Mucosa of descending colon (tissue), 3 donors: ENCODE measurements at regions not wholly inside any gene's neighbourhood (a gene's known extent, or its start where the extent isn't known, plus 50 kb on each side); places are given as distances from the start of the nearest gene placed in this dataset.
A peak's percentile ranks its signal among the peaks of the same experiment; 100 is the strongest.

Source experiments
- ATAC-seq: fragments of 200-7000 bp; cut with Tn5 transposase; one replicate; pipeline ENCODE4 v1.9.1; 2020; ENCODE audit warnings: mild to moderate bottlenecking, moderate library complexity
- DNase-seq, 3 donors: peaks; one replicate each; pipeline ENCODE4 v3.0.0-alpha.2; 2020
- H3K36me3 ChIP-seq: fragments of 200-600 bp; one replicate; pipeline ENCODE4 v1.8.0; 2021; ENCODE audit warnings: low read depth, mild to moderate bottlenecking
- H3K4me1 ChIP-seq: fragments of 200-600 bp; one replicate; pipeline ENCODE4 v1.8.0; 2021; ENCODE audit warnings: low read depth, mild to moderate bottlenecking
- H3K4me3 ChIP-seq: fragments of 200-600 bp; one replicate; pipeline ENCODE4 v1.8.0; 2021; ENCODE audit warnings: mild to moderate bottlenecking
- H3K9me3 ChIP-seq: fragments of 200-600 bp; one replicate; pipeline ENCODE4 v1.8.0; 2021; ENCODE audit warnings: mild to moderate bottlenecking
- intact Hi-C, 2 donors: fragments of 100-400 bp; cut with DNase I in 1 of 2; cut with micrococcal nuclease in 1 of 2; formaldehyde crosslinking; loops; one replicate each; pipeline versions ENCODE4 v1.11.0 to v1.11.1; 2022; cut with DNase I, micrococcal nuclease
- TF ChIP-seq, protein P1 (sequence below): fragments of 200-600 bp; IDR thresholded peaks from one replicate; pipeline ENCODE4 v1.8.0; 2022; ENCODE audit warnings: antibody characterized with exemption, mild to moderate bottlenecking
- donor health status: DM: no; HTN: no; CAD: no; lungs with moderate emphysema.
- donor health status: DM: no; HTN: no; CAD: no.
- donor health status: DM: no; HTN: yes; CAD: no.

DNA sequence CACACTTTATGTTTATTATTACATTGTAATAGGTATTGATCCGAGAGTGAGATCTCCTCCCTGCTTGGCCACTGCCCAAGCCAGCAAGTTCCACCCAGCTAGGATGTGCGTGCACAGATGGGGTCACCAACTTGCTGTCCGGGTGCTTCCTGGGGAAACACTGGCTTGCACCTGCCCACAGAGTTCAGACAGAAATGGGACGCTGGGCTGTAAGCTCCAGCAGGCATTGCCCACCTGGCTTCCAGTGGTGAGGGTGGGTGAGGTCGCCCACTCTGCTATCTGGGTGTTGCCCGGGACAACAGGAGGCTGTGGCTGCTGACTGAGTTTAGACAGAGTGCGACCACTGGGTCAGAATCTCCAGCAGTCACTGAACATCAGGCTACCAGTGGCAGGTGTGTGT lies 289.8 kb upstream of the ANO3 start:
- Histone ChIP-seq H3K36me3 (no peaks in the 10 kb centered on the region), H3K9me3 (no peaks in the 10 kb centered on the region), H3K4me1 (no peaks in the 10 kb centered on the region), H3K4me3 (no peak overlapping the region)
- TF ChIP-seq, protein P1, sequence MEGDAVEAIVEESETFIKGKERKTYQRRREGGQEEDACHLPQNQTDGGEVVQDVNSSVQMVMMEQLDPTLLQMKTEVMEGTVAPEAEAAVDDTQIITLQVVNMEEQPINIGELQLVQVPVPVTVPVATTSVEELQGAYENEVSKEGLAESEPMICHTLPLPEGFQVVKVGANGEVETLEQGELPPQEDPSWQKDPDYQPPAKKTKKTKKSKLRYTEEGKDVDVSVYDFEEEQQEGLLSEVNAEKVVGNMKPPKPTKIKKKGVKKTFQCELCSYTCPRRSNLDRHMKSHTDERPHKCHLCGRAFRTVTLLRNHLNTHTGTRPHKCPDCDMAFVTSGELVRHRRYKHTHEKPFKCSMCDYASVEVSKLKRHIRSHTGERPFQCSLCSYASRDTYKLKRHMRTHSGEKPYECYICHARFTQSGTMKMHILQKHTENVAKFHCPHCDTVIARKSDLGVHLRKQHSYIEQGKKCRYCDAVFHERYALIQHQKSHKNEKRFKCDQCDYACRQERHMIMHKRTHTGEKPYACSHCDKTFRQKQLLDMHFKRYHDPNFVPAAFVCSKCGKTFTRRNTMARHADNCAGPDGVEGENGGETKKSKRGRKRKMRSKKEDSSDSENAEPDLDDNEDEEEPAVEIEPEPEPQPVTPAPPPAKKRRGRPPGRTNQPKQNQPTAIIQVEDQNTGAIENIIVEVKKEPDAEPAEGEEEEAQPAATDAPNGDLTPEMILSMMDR: no peak
- DNase-seq (peak in 1 of 3 donors; percentile 15), ATAC-seq (no peak)
- intact Hi-C loops: no loop called here

DNA sequence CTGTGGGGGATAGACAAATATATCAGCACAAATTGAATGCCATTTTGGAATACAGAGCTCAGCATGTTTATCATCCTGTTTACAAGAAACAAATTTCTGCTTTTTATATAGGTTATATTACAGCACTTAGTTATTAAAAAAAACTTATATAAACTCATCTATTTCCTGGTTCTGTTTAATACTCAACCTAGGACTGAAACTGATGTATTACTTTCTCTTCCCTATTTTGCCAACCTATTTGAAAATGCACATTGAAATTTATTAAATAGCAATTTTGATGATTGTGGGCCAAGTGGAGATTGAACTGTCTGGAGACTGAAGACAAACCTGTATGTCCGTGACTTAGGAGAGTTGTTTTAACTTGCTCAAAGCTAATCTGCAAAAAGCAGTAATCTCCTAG lies 288.3 kb upstream of the ANO3 start:
- ATAC-seq: no peak
- no peak overlapping the region for H3K4me3 ChIP-seq
- intact Hi-C loops: no loop called here
- no peaks in the 10 kb centered on the region for H3K36me3 ChIP-seq
- DNase-seq: no peak
- no peaks in the 10 kb centered on the region for H3K4me1 ChIP-seq
- TF ChIP-seq, protein P1: no peak
- H3K9me3 ChIP-seq: no peaks in the 10 kb centered on the region

DNA sequence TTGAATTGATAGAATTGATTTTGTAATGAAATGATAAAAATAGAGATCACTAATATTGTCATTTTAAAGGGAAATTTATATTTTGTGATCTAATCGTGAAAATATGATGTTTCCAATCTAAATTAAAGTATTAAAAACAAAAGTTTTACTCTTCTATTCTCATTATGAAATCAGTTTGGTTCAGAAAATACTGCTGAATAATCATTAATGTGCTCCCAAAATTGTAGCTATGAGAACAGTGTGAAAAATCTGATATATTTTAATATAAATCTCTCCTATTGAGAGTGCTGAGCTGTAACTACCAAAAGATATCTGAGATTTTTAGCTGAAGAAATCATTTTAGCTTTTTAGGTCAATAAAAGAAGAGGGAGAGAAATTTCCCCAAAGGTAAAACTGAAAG lies 287.5 kb upstream of the ANO3 start:
- Histone ChIP-seq H3K4me1 (no peaks in the 10 kb centered on the region), H3K4me3 (no peak overlapping the region), H3K9me3 (no peaks in the 10 kb centered on the region), H3K36me3 (no peaks in the 10 kb centered on the region)
- TF ChIP-seq, protein P1: no peak
- ATAC-seq (no peak), DNase-seq (no peak)
- intact Hi-C loops: no loop called here

DNA sequence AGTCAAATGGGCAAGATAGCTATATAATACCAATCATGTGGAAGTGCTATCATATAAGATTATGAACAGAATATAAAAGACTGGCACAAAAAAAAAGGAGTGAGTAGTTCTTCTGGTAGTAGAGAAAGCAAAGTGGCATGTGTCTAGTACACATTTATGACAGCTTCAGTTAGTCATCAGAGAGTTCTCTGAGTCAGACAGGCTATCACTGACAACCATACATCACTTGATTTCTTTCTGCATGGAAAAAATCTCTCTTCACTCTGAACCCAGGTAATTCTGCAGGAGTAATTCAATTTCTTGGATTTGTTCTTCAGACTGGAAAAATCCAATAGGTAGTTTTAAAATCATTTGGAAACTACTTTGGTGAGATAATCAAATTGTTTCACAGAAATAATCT lies 286.8 kb upstream of the ANO3 start:
- TF ChIP-seq, protein P1: no peak
- H3K9me3 ChIP-seq: no peaks in the 10 kb centered on the region
- ATAC-seq (no peak), DNase-seq (no peak)
- H3K4me3 ChIP-seq: no peak overlapping the region
- no peaks in the 10 kb centered on the region for H3K4me1 ChIP-seq
- no peaks in the 10 kb centered on the region for H3K36me3 ChIP-seq
- intact Hi-C loops: no loop called here

DNA sequence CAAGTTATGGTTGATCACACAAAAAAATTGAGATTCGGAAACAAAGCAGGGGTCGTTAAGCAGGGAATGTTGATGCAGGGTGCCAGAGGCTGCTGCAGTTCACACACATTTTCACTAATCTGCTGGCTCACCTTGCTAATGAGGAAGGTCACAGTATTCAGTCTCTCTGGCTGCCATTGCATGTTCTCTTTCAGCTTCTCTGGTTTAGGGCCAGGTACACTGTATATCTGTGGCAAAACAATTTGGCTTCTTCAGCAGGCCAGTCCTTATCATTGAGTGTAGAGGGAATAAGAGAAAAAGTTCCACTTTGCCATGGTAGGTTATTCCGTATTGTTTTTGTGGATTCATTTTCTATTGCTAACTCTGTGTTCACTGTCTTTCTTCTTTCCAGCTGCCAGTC lies 283.7 kb upstream of the ANO3 start:
- no peak for DNase-seq
- TF ChIP-seq, protein P1: no peak
- no peak for ATAC-seq
- intact Hi-C loops: no loop called here
- Histone ChIP-seq H3K9me3 (no peaks in the 10 kb centered on the region), H3K36me3 (no peaks in the 10 kb centered on the region), H3K4me3 (no peak overlapping the region), H3K4me1 (no peaks in the 10 kb centered on the region)

DNA sequence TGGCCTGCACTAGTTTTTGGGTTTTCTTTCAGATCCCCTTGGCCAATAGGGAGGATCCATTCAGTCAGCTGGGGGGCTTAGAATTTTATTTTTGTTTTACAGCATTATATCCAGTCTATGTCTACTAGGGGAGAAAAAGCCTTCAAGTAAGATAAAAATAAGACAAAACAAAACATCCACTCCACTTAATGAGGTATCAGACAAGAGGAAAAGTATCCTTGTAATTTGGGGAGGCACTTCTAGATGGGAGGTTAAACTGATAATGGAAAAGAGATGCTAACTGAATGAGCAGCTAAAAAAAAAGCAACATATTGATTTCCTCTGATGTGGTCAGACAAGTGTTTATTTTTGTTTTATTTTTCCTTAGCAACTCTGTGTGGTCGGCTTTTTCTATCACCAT lies 278.0 kb upstream of the ANO3 start:
- Histone ChIP-seq H3K4me1 (no peaks in the 10 kb centered on the region), H3K9me3 (no peaks in the 10 kb centered on the region), H3K4me3 (no peak overlapping the region), H3K36me3 (no peaks in the 10 kb centered on the region)
- TF ChIP-seq, protein P1: no peak
- ATAC-seq (no peak), DNase-seq (no peak)
- intact Hi-C loops: no loop called here
